ENCODE measurements at regions not wholly inside any gene's neighbourhood (a gene's known extent, or its start where the extent isn't known, plus 50 kb on each side); places are given as distances from the start of the nearest gene placed in this dataset.

GRCh38 chr3:6706777-6707176 lies 154.1 kb upstream of the GRM7 start:
- FAIRE-seq (no peak), DNase-seq (ENCODE audit: low read depth, low spot score) (no peak)
- no peak overlapping the region for H3K4me3 ChIP-seq (replicated peaks in 1 of 3; ENCODE audit: insufficient read depth in 1 of 3, low read depth in 1 of 3, low read length in 3 of 3)
- no peak overlapping the region for H3K27ac ChIP-seq (ENCODE audit: insufficient read depth, low read depth, low read length)
- H2AFZ ChIP-seq (ENCODE audit: low read depth, low read length) = no peak overlapping the region
- no peaks in the 10 kb centered on the region for H3K36me3 ChIP-seq (ENCODE audit: control insufficient read depth in 2 of 2, extremely low read depth in 1 of 2, insufficient read depth in 2 of 2, low read length in 2 of 2)
- H3K27me3 ChIP-seq (ENCODE audit: control insufficient read depth in 2 of 2, insufficient read depth in 2 of 2, low read length in 2 of 2) = no peaks in the 10 kb centered on the region
- ChIA-PET POLR2A (no interaction called here), CTCF (no interaction called here)
- no peak overlapping the region for H3K9ac ChIP-seq (replicated peaks; ENCODE audit: extremely low read depth, insufficient read depth, low read length)
- dilution Hi-C loops (cut with MboI; ENCODE audit: extremely low pct_ligation_motif_present, low sequenced_read_pairs) (no loop called here), intact Hi-C loops (cut with micrococcal nuclease) (no loop called here)
- no peaks in the 10 kb centered on the region for H4K20me1 ChIP-seq (replicated peaks; ENCODE audit: control insufficient read depth, extremely low read depth, insufficient read depth, low read length)
- H3K4me1 ChIP-seq (ENCODE audit: control insufficient read depth, extremely low read depth, insufficient read depth, low read length) = no peaks in the 10 kb centered on the region
- BruUV-seq (replicated peaks) = no TSS peak
- H3K79me2 ChIP-seq (ENCODE audit: control insufficient read depth, insufficient read depth, low read length) = no peaks in the 10 kb centered on the region
- no peak overlapping the region for H3K4me2 ChIP-seq (ENCODE audit: insufficient read depth, low read length)
- TF ChIP-seq POLR2A (IDR thresholded peaks at IDR 0.05; ENCODE audit: low read depth, low read length) (no peak), MAX (IDR thresholded peaks at IDR 0.05; ENCODE audit: insufficient read depth, insufficient read length) (no peak), POLR2AphosphoS5 (IDR thresholded peaks at IDR 0.05; ENCODE audit: insufficient read depth, low read depth, low read length) (no peak), FOS (IDR thresholded peaks at IDR 0.05; ENCODE audit: borderline replicate concordance, insufficient read depth, low read length) (no peak), CTCF (IDR thresholded peaks at IDR 0.05; ENCODE audit: extremely low read depth in 1 of 2, insufficient read depth in 1 of 2, low read depth in 1 of 2, low read length in 2 of 2) (no peak), EZH2 (IDR thresholded peaks at IDR 0.05; ENCODE audit: borderline replicate concordance, low read depth, low read length, severe bottlenecking) (no peak), JUN (IDR thresholded peaks at IDR 0.05; ENCODE audit: borderline replicate concordance, insufficient read depth, insufficient read length, low read depth) (no peak), MYC (IDR thresholded peaks at IDR 0.05; ENCODE audit: low read depth, low read length) (no peak), GATA2 (IDR thresholded peaks at IDR 0.05; ENCODE audit: insufficient read depth, insufficient read length, low read depth, low read length) (no peak)
- H3K9me3 ChIP-seq (replicated peaks; ENCODE audit: control insufficient read depth, insufficient read depth, low read length) = no peaks in the 10 kb centered on the region
- no peaks in the 10 kb centered on the region for H3K9me1 ChIP-seq (replicated peaks; ENCODE audit: control insufficient read depth, extremely low read depth, insufficient read depth, low read length)

All from endothelial cell of umbilical vein (primary cell).